Stomach (tissue), 4 donors: ENCODE measurements at regions not wholly inside any gene's neighbourhood (a gene's known extent, or its start where the extent isn't known, plus 50 kb on each side); places are given as distances from the start of the nearest gene placed in this dataset.

Source experiments
- EP300 ChIP-seq: sonication (generic); formaldehyde crosslinking; IDR thresholded peaks from one replicate; pipeline ENCODE4 v1.6.1; 2017; ENCODE audit warnings: antibody characterized with exemption
- POLR2A ChIP-seq, 4 donors: fragments of 450-650 bp; IDR thresholded peaks; one replicate each; pipeline ENCODE4 v1.6.1; 2016; ENCODE audit warnings: antibody characterized with exemption in 4 of 4, control low read depth in 2 of 4, mild to moderate bottlenecking in 1 of 4, moderate library complexity in 1 of 4
- TF ChIP-seq, protein P1 (sequence below), 7 experiments: fragments of 450-650 bp in 4 of 7; fragments of 200-600 bp in 3 of 7; sonication (generic) in 3 of 7; IDR thresholded peaks; one replicate each; pipeline ENCODE4 v1.5.1; 2016 to 2019; ENCODE audit warnings: antibody characterized with exemption in 7 of 7, control low read depth in 2 of 7, mild to moderate bottlenecking in 1 of 7

DNA sequence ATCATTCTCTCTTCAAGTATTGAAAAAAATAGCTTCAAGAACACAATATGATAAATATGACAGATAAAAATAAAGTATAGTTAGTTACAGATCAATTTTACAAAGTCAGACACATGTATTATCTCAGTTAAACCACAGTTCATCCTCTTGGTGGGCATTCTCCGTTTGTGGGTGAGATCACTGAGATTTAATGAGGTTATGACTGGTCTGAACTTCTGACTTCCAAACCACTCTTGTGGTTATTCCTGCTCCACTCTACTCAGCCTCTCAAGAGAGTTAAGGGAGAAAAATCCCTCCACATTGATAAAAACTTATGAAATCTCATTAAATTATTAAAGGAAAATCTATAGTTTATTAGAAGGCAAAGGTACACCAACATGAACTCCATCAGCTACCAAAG is 229.9 kb upstream of the LRTM1 start:
- TF ChIP-seq POLR2A (IDR thresholded peaks at IDR 0.05) (no peak), EP300 (no peak)
- TF ChIP-seq, protein P1, sequence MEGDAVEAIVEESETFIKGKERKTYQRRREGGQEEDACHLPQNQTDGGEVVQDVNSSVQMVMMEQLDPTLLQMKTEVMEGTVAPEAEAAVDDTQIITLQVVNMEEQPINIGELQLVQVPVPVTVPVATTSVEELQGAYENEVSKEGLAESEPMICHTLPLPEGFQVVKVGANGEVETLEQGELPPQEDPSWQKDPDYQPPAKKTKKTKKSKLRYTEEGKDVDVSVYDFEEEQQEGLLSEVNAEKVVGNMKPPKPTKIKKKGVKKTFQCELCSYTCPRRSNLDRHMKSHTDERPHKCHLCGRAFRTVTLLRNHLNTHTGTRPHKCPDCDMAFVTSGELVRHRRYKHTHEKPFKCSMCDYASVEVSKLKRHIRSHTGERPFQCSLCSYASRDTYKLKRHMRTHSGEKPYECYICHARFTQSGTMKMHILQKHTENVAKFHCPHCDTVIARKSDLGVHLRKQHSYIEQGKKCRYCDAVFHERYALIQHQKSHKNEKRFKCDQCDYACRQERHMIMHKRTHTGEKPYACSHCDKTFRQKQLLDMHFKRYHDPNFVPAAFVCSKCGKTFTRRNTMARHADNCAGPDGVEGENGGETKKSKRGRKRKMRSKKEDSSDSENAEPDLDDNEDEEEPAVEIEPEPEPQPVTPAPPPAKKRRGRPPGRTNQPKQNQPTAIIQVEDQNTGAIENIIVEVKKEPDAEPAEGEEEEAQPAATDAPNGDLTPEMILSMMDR (IDR thresholded peaks at IDR 0.05): no peak
